Omental fat pad (tissue), 3 donors: ENCODE measurements at regions not wholly inside any gene's neighbourhood (a gene's known extent, or its start where the extent isn't known, plus 50 kb on each side); places are given as distances from the start of the nearest gene placed in this dataset.

Source experiments
- ATAC-seq: fragments of 150-250 bp; one replicate; pipeline ENCODE4 v1.9.1; 2016; ENCODE audit warnings: mild to moderate bottlenecking, moderate library complexity; ENCODE audit not compliant: low FRiP score
- DNase-seq: peaks from one replicate; pipeline ENCODE4 v3.0.0-alpha.2; 2019; ENCODE audit warnings: low spot score
- CTCF ChIP-seq, 3 donors: fragments of 450-650 bp; IDR thresholded peaks; one replicate each; pipeline ENCODE4 v1.5.1; 2016 to 2017; ENCODE audit warnings: antibody characterized with exemption in 3 of 3, mild to moderate bottlenecking in 3 of 3, moderate library complexity in 2 of 3

GRCh38 chr1:83619170-83619896, 379.6 kb downstream of the TTLL7 start:
- DNase-seq (no peak), ATAC-seq (no peak)
- TF ChIP-seq CTCF (IDR thresholded peaks at IDR 0.05): no peak

- no peak for DNase-seq
- no peak for TF ChIP-seq CTCF (IDR thresholded peaks at IDR 0.05)
- no peak for ATAC-seq
Observed at GRCh38 chr1:83617883-83618282, 381.0 kb downstream of the TTLL7 start.

- DNase-seq: no peak
- no peak for ATAC-seq
- no peak for TF ChIP-seq CTCF (IDR thresholded peaks at IDR 0.05)
Observed at GRCh38 chr1:83615370-83615769, 383.6 kb downstream of the TTLL7 start.

GRCh38 chr1:83606416-83606955, 392.4 kb downstream of the TTLL7 start:
- ATAC-seq: no peak
- no peak for DNase-seq
- TF ChIP-seq CTCF (IDR thresholded peaks at IDR 0.05): no peak

- TF ChIP-seq CTCF (IDR thresholded peaks at IDR 0.05): no peak
- ATAC-seq (no peak), DNase-seq (no peak)
Observed at GRCh38 chr1:83596331-83596730, 402.6 kb downstream of the TTLL7 start.

GRCh38 chr1:83593073-83593472, 405.9 kb downstream of the TTLL7 start:
- TF ChIP-seq CTCF (IDR thresholded peaks at IDR 0.05): no peak
- ATAC-seq (no peak), DNase-seq (no peak)

GRCh38 chr1:83588140-83588539, 410.8 kb downstream of the TTLL7 start:
- no peak for DNase-seq
- TF ChIP-seq CTCF (IDR thresholded peaks at IDR 0.05): no peak
- no peak for ATAC-seq
